Testis (tissue), 2 donors: ENCODE measurements at regions not wholly inside any gene's neighbourhood (a gene's known extent, or its start where the extent isn't known, plus 50 kb on each side); places are given as distances from the start of the nearest gene placed in this dataset.

Experiments
- POLR2A ChIP-seq: fragments of 450-650 bp; IDR thresholded peaks from one replicate; pipeline ENCODE4 v1.6.1; 2017; ENCODE audit warnings: antibody characterized with exemption, mild to moderate bottlenecking, moderate library complexity
- TF ChIP-seq, protein P1 (sequence below), 3 experiments: fragments of 450-650 bp in 2 of 3; fragments of 200-600 bp in 1 of 3; sonication (generic) in 1 of 3; IDR thresholded peaks; one replicate each; pipeline ENCODE4 v1.5.1; 2016 to 2019; ENCODE audit warnings: antibody characterized with exemption in 3 of 3, mild to moderate bottlenecking in 2 of 3, moderate library complexity in 1 of 3

DNA sequence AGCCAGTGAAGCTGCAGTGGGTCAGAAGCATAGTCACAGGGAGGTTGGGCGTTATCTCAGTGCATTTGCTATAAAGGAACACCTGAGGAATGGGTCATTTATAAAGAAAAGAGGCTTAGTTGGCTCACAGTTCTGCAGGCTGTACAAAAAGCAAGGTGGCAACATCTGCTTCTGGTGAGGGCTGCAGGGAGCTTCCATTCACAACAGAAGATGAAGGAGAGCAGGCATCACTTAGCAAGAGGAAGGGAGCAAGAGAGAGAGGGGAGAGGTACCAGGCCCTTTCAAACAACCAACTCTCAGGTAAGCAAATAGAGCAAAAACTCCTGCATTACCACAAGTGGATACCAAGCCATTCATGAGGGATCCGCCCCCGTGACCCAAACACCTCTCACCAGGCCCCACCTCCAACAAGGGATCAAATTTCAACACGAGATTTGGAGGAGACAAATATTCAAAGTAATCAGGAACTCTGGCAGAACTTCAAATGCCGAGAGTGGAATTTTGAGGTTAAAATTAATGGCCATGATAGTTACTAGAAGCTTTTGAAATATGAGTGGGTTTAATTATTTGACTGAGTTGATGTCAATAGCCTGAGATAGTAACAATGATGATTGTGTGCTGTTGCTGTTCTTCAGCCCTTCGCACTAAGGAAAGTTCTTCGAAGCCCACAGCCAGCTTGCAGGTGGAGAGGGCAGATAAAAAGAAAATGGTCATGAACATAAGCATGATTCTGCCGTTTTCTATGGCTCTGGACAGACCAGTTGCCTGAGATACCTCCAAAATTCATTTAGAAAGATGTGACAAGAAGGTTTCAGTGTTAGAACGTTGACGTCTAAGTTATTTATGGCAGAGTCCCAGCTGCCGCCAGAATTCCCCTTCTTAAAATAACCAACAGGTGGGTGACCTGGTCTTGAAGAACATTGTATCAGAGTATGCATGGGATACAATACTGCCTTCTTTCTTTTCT lies 55.3 kb upstream of the ADTRP start:
- TF ChIP-seq POLR2A = no peak
- TF ChIP-seq, protein P1, sequence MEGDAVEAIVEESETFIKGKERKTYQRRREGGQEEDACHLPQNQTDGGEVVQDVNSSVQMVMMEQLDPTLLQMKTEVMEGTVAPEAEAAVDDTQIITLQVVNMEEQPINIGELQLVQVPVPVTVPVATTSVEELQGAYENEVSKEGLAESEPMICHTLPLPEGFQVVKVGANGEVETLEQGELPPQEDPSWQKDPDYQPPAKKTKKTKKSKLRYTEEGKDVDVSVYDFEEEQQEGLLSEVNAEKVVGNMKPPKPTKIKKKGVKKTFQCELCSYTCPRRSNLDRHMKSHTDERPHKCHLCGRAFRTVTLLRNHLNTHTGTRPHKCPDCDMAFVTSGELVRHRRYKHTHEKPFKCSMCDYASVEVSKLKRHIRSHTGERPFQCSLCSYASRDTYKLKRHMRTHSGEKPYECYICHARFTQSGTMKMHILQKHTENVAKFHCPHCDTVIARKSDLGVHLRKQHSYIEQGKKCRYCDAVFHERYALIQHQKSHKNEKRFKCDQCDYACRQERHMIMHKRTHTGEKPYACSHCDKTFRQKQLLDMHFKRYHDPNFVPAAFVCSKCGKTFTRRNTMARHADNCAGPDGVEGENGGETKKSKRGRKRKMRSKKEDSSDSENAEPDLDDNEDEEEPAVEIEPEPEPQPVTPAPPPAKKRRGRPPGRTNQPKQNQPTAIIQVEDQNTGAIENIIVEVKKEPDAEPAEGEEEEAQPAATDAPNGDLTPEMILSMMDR (IDR thresholded peaks at IDR 0.05) = no peak
